ENCODE measurements at regions not wholly inside any gene's neighbourhood (a gene's known extent, or its start where the extent isn't known, plus 50 kb on each side); places are given as distances from the start of the nearest gene placed in this dataset.

GRCh38 chr18:52190631-52191030 lies 149.4 kb upstream of the DCC start:
- no peak for TF ChIP-seq SUZ12 (IDR thresholded peaks at IDR 0.05)
- no peak for TF ChIP-seq FOXM1 (IDR thresholded peaks at IDR 0.05; ENCODE audit: borderline replicate concordance)
- TF ChIP-seq TARDBP (IDR thresholded peaks at IDR 0.05) = no peak
